ENCODE measurements at regions not wholly inside any gene's neighbourhood (a gene's known extent, or its start where the extent isn't known, plus 50 kb on each side); places are given as distances from the start of the nearest gene placed in this dataset.

DNA sequence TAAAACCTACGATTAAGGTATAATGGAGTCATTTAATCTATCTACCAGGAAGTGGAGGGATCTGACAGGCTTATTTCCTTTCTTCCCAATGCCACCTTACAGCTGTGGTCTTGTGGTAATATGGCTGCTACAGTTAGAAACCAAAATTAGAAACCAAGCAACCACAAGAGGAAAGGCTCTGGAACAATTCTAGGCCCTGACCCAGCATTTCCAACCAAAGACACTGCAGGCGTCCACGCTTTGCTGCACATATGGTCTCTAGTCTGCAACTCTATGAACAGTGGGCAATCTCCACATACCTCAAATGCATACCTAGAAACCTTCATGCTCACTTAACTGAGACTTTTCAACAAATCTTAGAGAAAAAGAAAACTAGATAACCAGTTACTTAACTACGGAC lies 339.1 kb downstream of the NFIB start:
- no peak overlapping the region for H3K4me3 ChIP-seq (ENCODE audit: low read length)
- no peak for DNase-seq (ENCODE audit: low read depth)
- TF ChIP-seq, protein P1, sequence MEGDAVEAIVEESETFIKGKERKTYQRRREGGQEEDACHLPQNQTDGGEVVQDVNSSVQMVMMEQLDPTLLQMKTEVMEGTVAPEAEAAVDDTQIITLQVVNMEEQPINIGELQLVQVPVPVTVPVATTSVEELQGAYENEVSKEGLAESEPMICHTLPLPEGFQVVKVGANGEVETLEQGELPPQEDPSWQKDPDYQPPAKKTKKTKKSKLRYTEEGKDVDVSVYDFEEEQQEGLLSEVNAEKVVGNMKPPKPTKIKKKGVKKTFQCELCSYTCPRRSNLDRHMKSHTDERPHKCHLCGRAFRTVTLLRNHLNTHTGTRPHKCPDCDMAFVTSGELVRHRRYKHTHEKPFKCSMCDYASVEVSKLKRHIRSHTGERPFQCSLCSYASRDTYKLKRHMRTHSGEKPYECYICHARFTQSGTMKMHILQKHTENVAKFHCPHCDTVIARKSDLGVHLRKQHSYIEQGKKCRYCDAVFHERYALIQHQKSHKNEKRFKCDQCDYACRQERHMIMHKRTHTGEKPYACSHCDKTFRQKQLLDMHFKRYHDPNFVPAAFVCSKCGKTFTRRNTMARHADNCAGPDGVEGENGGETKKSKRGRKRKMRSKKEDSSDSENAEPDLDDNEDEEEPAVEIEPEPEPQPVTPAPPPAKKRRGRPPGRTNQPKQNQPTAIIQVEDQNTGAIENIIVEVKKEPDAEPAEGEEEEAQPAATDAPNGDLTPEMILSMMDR (IDR thresholded peaks at IDR 0.05; ENCODE audit: insufficient read depth, low read depth, low read length, missing control alignments) = no peak

GRCh38 chr9:13971966-13972655 lies 341.8 kb downstream of the NFIB start:
- no peak overlapping the region for H3K4me3 ChIP-seq (ENCODE audit: low read length)
- TF ChIP-seq, protein P1 (IDR thresholded peaks at IDR 0.05; ENCODE audit: insufficient read depth, low read depth, low read length, missing control alignments) = no peak
- DNase-seq (ENCODE audit: low read depth) = no peak

- TF ChIP-seq, protein P1 (IDR thresholded peaks at IDR 0.05; ENCODE audit: insufficient read depth, low read depth, low read length, missing control alignments) = no peak
- DNase-seq (ENCODE audit: low read depth) = no peak
- no peak overlapping the region for H3K4me3 ChIP-seq (ENCODE audit: low read length)
Observed at GRCh38 chr9:13971415-13971814, 342.5 kb downstream of the NFIB start.

GRCh38 chr9:13970426-13970825 lies 343.5 kb downstream of the NFIB start:
- H3K4me3 ChIP-seq (ENCODE audit: low read length) = no peak overlapping the region
- no peak for DNase-seq (ENCODE audit: low read depth)
- TF ChIP-seq, protein P1 (IDR thresholded peaks at IDR 0.05; ENCODE audit: insufficient read depth, low read depth, low read length, missing control alignments) = no peak

GRCh38 chr9:13970018-13970417 lies 343.9 kb downstream of the NFIB start:
- TF ChIP-seq, protein P1 (IDR thresholded peaks at IDR 0.05; ENCODE audit: insufficient read depth, low read depth, low read length, missing control alignments) = no peak
- no peak overlapping the region for H3K4me3 ChIP-seq (ENCODE audit: low read length)
- DNase-seq (ENCODE audit: low read depth) = peak; percentile 22

DNA sequence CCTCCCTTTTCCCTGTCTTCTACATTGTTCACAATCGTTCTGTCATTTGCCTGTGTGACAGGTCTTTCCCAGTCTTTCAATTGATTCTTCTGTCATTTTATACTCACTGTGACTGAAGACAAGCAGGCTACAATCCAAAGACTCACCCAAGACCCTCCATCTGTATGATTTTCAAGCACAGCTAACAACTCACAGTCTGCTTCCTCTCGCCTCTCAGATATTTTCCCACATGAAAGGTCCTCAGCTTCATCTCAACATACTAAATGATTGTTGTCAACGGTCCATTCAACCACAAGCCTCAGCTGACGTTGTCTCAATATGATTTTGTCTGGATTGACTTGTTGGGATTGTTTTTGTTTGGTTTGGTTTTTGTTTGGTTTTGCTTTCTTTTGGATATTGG lies 346.5 kb downstream of the NFIB start:
- TF ChIP-seq, protein P1 (IDR thresholded peaks at IDR 0.05; ENCODE audit: insufficient read depth, low read depth, low read length, missing control alignments) = no peak
- DNase-seq (ENCODE audit: low read depth) = no peak
- no peak overlapping the region for H3K4me3 ChIP-seq (ENCODE audit: low read length)

DNA sequence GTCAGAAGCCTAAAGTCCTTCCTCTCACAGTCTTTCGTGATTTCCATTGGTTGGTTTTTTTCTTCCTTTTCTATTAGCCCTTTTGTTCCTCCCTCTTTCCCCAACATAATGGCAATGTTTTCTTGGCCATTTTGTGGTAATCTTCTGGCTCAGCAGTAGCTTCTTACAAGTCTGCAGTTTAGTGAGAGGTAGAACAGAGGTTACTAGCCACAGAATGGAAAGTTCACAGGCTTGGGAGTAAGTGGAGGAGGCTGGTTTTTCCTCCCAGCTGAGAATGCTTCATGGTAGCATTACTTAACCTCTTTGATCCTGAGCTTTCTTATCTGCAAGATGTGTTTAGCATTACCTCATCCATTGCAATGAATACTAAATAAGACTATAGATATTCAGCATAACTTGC lies 346.9 kb downstream of the NFIB start:
- no peak overlapping the region for H3K4me3 ChIP-seq (ENCODE audit: low read length)
- no peak for DNase-seq (ENCODE audit: low read depth)
- TF ChIP-seq, protein P1 (IDR thresholded peaks at IDR 0.05; ENCODE audit: insufficient read depth, low read depth, low read length, missing control alignments) = no peak

All from epithelial cell of esophagus (primary cell).